Muscle layer of duodenum (tissue), 2 donors: ENCODE measurements at regions not wholly inside any gene's neighbourhood (a gene's known extent, or its start where the extent isn't known, plus 50 kb on each side); places are given as distances from the start of the nearest gene placed in this dataset.
"Not testable (repeated sequence)": the region's sequence is repeated elsewhere in the genome, so short reads cannot be mapped to it uniquely, and the experiment has no call there.

Experiments used
- H3K27ac ChIP-seq: one replicate; pipeline ENCODE4 v1.7.0; 2013; ENCODE audit warnings: mild to moderate bottlenecking, low read length
- H3K27me3 ChIP-seq: one replicate; pipeline ENCODE4 v1.7.0; 2013; ENCODE audit warnings: low read depth, mild to moderate bottlenecking, control low read depth, low read length
- H3K36me3 ChIP-seq, 2 donors: one replicate each; pipeline ENCODE4 v1.7.0; 2013; ENCODE audit warnings: low read length in 2 of 2, control low read depth in 1 of 2, mild to moderate bottlenecking in 1 of 2; ENCODE audit not compliant: insufficient read depth in 2 of 2, control insufficient read depth in 1 of 2
- H3K4me1 ChIP-seq, 2 donors: one replicate each; pipeline ENCODE4 v1.7.0; 2013; ENCODE audit warnings: low read length in 2 of 2, mild to moderate bottlenecking in 2 of 2, control low read depth in 1 of 2, moderate library complexity in 1 of 2; ENCODE audit not compliant: insufficient read depth in 2 of 2, control insufficient read depth in 1 of 2
- H3K4me3 ChIP-seq, 2 donors: one replicate each; pipeline ENCODE4 v1.7.0; 2013; ENCODE audit warnings: low read length in 2 of 2, low read depth in 1 of 2, mild to moderate bottlenecking in 1 of 2
- H3K9me3 ChIP-seq, 2 donors: one replicate each; pipeline ENCODE4 v1.7.0; 2013; ENCODE audit warnings: low read length in 2 of 2, control low read depth in 1 of 2, mild to moderate bottlenecking in 1 of 2; ENCODE audit not compliant: control insufficient read depth in 1 of 2
- donor health status: healthy.

GRCh38 chr2:118374974-118375755, 286.9 kb downstream of the INSIG2 start:
- no peak overlapping the region for H3K27ac ChIP-seq
- no peaks in the 10 kb centered on the region for H3K4me1 ChIP-seq
- H3K9me3 ChIP-seq: no peaks in the 10 kb centered on the region
- no peaks in the 10 kb centered on the region for H3K36me3 ChIP-seq
- H3K27me3 ChIP-seq: no peaks in the 10 kb centered on the region
- H3K4me3 ChIP-seq: no peak overlapping the region

- Histone ChIP-seq H3K4me1 (no peaks in the 10 kb centered on the region), H3K27me3 (no peaks in the 10 kb centered on the region), H3K27ac (no peak overlapping the region), H3K9me3 (no peaks in the 10 kb centered on the region), H3K4me3 (no peak overlapping the region), H3K36me3 (no peaks in the 10 kb centered on the region)
Measured at GRCh38 chr2:118372886-118373830, 284.9 kb downstream of the INSIG2 start.

GRCh38 chr2:118371515-118371914, 283.2 kb downstream of the INSIG2 start:
- Histone ChIP-seq H3K9me3 (no peaks in the 10 kb centered on the region), H3K36me3 (no peaks in the 10 kb centered on the region), H3K27ac (no peak overlapping the region), H3K4me3 (no peak overlapping the region), H3K27me3 (no peaks in the 10 kb centered on the region), H3K4me1 (no peaks in the 10 kb centered on the region)

GRCh38 chr2:118369521-118369920, 281.2 kb downstream of the INSIG2 start:
- not testable (repeated sequence) for H3K27me3 ChIP-seq, H3K36me3 ChIP-seq, H3K4me1 ChIP-seq

GRCh38 chr2:118363604-118364003, 275.3 kb downstream of the INSIG2 start:
- no peaks in the 10 kb centered on the region for H3K9me3 ChIP-seq
- H3K36me3 ChIP-seq: no peaks in the 10 kb centered on the region
- no peak overlapping the region for H3K4me3 ChIP-seq
- no peaks in the 10 kb centered on the region for H3K27me3 ChIP-seq
- H3K4me1 ChIP-seq: no peaks in the 10 kb centered on the region
- no peak overlapping the region for H3K27ac ChIP-seq

More at GRCh38 chr2:118369521-118369920, 281.2 kb downstream of the INSIG2 start:
- not testable (repeated sequence) for H3K9me3 ChIP-seq, H3K27ac ChIP-seq, H3K4me3 ChIP-seq

- no peak overlapping the region for H3K4me3 ChIP-seq
- H3K27ac ChIP-seq: no peak overlapping the region
- H3K9me3 ChIP-seq: peaks cover 0 to 5% of the 10 kb centered on the region in 2 donors
- no peaks in the 10 kb centered on the region for H3K27me3 ChIP-seq
- no peaks in the 10 kb centered on the region for H3K36me3 ChIP-seq
- H3K4me1 ChIP-seq: no peaks in the 10 kb centered on the region
Measured at GRCh38 chr2:118356051-118356450, 267.8 kb downstream of the INSIG2 start.

- H3K9me3 ChIP-seq: no peaks in the 10 kb centered on the region
- H3K27me3 ChIP-seq: no peaks in the 10 kb centered on the region
- H3K4me1 ChIP-seq: no peaks in the 10 kb centered on the region
Measured at GRCh38 chr2:118351796-118352195, 263.5 kb downstream of the INSIG2 start.

GRCh38 chr2:118350621-118351020, 262.4 kb downstream of the INSIG2 start:
- Histone ChIP-seq H3K36me3 (no peaks in the 10 kb centered on the region), H3K9me3 (no peaks in the 10 kb centered on the region), H3K4me1 (no peaks in the 10 kb centered on the region), H3K4me3 (no peak overlapping the region), H3K27me3 (no peaks in the 10 kb centered on the region), H3K27ac (no peak overlapping the region)

More at GRCh38 chr2:118351796-118352195, 263.5 kb downstream of the INSIG2 start:
- Histone ChIP-seq H3K4me3 (no peak overlapping the region), H3K27ac (no peak overlapping the region), H3K36me3 (no peaks in the 10 kb centered on the region)

- H3K9me3 ChIP-seq: no peaks in the 10 kb centered on the region
- no peaks in the 10 kb centered on the region for H3K36me3 ChIP-seq
- no peaks in the 10 kb centered on the region for H3K27me3 ChIP-seq
- no peak overlapping the region for H3K27ac ChIP-seq
- H3K4me1 ChIP-seq: no peaks in the 10 kb centered on the region
- no peak overlapping the region for H3K4me3 ChIP-seq
Measured at GRCh38 chr2:118349365-118349764, 261.1 kb downstream of the INSIG2 start.

GRCh38 chr2:118348380-118349034, 260.2 kb downstream of the INSIG2 start:
- Histone ChIP-seq H3K27me3 (no peaks in the 10 kb centered on the region), H3K4me1 (no peaks in the 10 kb centered on the region), H3K27ac (no peak overlapping the region), H3K9me3 (no peaks in the 10 kb centered on the region), H3K4me3 (no peak overlapping the region), H3K36me3 (no peaks in the 10 kb centered on the region)

- H3K36me3 ChIP-seq: no peaks in the 10 kb centered on the region
- H3K4me3 ChIP-seq: no peak overlapping the region
- H3K9me3 ChIP-seq: peaks cover 0 to 1% of the 10 kb centered on the region in 2 donors
- no peaks in the 10 kb centered on the region for H3K4me1 ChIP-seq
- H3K27me3 ChIP-seq: no peaks in the 10 kb centered on the region
- no peak overlapping the region for H3K27ac ChIP-seq
Measured at GRCh38 chr2:118345465-118345864, 257.2 kb downstream of the INSIG2 start.
